ENCODE measurements at regions not wholly inside any gene's neighbourhood (a gene's known extent, or its start where the extent isn't known, plus 50 kb on each side); places are given as distances from the start of the nearest gene placed in this dataset.

DNA sequence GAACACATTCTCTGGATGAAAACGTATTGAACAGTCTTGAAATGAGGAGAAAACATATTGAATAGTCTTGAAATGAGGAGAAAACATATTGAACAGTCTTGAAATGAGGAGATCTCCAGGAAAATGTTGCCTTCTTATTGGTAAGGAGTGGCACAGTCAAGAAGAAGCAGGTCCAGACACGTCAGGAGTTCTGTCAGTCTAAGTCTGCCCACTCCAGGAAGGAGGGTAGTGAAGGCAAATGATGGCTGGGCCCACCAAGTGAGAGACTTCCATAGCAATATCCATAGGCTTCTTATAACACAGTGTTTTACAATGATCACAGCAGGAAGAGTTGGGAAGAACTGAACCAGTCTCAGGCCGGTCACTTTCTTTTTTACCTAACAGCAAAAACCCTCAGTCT lies 316.2 kb downstream of the ETAA1 start:
- TF ChIP-seq, protein P1, sequence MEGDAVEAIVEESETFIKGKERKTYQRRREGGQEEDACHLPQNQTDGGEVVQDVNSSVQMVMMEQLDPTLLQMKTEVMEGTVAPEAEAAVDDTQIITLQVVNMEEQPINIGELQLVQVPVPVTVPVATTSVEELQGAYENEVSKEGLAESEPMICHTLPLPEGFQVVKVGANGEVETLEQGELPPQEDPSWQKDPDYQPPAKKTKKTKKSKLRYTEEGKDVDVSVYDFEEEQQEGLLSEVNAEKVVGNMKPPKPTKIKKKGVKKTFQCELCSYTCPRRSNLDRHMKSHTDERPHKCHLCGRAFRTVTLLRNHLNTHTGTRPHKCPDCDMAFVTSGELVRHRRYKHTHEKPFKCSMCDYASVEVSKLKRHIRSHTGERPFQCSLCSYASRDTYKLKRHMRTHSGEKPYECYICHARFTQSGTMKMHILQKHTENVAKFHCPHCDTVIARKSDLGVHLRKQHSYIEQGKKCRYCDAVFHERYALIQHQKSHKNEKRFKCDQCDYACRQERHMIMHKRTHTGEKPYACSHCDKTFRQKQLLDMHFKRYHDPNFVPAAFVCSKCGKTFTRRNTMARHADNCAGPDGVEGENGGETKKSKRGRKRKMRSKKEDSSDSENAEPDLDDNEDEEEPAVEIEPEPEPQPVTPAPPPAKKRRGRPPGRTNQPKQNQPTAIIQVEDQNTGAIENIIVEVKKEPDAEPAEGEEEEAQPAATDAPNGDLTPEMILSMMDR (IDR thresholded peaks at IDR 0.05; ENCODE audit: borderline replicate concordance, extremely low read depth, low read length, poor library complexity, severe bottlenecking) = no peak
- TF ChIP-seq EZH2 (IDR thresholded peaks at IDR 0.05; ENCODE audit: borderline replicate concordance, low read depth, low read length, severe bottlenecking) = no peak

Measured in DND-41 (cell line).